Stimulated activated CD4-positive, alpha-beta T cell treated with anti-CD3 and anti-CD28 coated beads, Interleukin-12 subunit alpha, Interleukin-12 subunit beta, amount 100 ng/mL, for 24 hours (primary cell): ENCODE measurements at regions not wholly inside any gene's neighbourhood (a gene's known extent, or its start where the extent isn't known, plus 50 kb on each side); places are given as distances from the start of the nearest gene placed in this dataset.
"Not testable (repeated sequence)": the region's sequence is repeated elsewhere in the genome, so short reads cannot be mapped to it uniquely, and the experiment has no call there.

Experiments used
- DNase-seq, 2 experiments: peaks; one replicate each; pipeline ENCODE4 v3.0.0-alpha.2; 2020; ENCODE audit warnings: low read depth in 2 of 2

DNA sequence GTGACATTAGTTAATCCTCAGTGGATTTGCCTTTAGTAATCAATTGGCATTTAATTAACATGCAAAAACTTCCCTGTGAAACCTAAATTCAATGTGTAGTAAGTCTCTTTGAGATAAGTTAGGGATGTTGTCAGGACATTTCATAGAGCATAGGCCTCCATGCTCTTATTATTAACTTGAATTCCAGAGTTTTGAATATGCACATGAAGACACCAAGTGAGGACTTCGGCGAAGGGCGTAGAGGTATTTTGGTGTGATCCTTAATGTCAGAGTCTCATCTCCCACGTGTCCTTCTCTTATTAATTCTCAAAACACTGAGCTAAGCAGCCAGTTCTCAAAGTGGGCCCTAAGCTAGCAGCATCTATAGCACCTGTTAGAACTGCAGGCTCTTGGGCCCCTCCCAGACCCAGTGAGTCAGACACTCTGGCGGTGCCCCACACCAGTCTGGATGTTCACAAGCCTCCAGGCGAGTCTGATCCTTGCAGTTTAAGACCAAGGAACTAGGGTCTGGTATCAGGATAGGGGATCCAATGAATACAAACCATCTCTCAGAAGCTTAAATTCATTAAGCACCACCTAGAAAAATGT, 292.1 kb downstream of the QKI start:
- DNase-seq: no peak

DNA sequence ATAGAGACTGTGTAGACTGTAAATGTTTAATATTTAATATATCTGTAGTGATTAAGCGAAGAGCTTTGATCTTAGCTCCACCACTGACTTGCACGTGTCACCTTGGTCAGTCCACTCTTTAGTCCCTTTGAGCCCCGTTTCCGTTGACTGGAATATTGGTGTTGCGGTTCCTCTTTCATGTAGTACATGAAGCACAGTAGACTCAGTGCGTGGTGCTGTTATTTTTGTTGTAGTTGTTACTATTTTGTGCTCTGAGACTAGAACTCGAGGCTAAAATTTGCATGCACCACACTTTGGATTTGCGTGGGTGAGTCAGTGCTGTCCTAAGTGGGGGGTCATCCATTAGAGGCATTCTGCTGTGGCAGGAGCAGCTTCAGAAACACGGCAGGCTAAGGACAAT, 291.4 kb downstream of the QKI start:
- no peak for DNase-seq

DNA sequence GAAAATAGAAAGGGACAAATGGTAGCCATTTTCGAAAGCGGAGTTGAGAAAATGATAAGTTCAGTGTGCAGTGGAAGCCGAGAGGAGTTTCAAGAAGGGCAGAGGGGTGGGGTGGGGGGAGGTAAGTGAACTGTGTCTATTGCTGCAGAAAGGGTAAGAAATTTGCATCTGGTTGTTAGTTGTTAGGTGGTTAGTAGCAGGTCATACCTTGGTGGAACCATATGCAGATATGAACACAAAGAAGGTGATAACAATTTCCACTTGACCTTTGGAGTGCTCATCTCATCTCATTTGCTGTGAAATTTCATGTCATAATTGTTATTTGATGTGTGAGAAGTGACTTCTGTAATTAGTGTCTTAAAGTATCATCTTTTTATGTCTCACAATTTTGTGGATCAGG, 288.2 kb downstream of the QKI start:
- no peak for DNase-seq

DNA sequence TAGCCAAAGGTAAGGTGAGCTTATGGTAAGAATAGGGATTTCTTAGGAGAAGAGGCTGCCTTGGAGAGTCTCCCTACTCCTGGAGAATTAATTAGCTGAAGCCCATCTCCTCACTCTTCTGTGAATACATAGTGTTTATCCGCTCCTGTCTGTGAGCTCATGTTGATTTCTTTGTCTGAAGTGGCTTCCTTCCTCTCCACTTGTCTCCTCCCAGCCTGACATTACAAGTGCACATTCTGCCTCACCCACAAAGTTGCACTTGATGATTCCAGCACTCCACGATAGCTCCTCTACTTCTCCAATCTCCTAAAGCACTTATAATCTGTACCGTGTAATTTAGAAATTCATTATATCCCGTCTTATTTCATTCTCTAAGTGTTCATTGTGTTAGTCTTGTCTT, 287.2 kb downstream of the QKI start:
- DNase-seq: no peak

DNA sequence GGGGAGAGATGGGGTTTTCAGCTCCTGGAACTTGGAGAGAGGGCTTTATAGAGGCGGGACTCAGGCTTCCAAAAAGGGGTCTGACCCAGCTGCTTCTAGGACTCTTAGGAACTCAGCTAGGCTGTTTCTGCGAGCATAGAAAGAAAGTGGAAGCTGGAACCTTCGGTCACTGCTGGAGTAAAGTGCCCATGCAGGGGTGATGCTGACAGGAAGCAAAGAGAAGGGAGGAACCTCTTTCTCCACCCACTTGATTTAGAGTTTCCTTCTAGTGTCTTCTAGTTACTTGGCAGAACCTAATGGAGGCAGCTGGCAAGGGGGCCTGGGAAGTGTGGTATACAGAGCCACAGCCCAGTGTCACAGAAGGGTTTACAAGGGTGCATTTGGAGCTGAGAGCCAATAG, 283.6 kb downstream of the QKI start:
- no peak for DNase-seq

DNA sequence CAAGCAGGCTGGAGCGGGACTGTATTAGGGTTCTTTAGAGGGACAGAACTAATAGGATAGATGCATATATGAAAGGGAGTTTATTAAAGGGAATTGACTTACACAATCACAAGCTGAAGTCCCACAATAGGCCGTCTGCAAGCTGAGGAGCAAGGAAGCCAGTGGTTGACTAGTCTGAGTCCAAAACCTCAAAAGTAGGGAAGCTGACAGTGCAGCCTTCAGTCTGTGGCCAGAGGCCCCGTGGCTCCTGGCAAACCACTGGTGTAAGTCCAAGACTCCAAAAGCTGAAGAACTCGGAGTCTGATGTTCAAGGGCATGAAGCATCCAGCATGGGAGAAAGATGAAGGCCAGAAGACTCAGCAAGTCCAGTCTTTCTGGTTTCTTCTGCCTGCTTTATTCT, 281.8 kb downstream of the QKI start:
- DNase-seq: not testable (repeated sequence)

DNA sequence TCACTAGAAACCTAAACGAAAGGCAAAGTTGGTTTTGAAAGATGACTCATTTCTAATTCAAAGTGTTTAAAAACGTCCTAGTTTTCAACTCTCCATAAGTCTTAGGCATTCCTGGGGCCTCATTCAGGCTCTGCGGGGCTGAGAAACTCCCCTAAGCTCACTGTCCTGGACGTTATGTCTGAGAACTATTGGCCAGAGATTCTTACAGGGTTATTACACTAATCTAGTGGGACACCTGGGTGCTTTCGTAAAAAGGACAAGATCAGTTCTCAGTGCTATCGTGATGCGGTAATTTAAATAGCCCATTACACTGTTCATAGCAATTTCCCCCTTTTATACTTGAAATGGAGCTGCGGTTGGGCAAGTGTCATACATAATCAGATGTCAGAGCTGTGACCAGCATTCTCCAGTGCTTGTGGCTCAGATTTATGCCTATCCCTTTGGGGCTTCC, 280.9 kb downstream of the QKI start:
- DNase-seq: no peak

DNA sequence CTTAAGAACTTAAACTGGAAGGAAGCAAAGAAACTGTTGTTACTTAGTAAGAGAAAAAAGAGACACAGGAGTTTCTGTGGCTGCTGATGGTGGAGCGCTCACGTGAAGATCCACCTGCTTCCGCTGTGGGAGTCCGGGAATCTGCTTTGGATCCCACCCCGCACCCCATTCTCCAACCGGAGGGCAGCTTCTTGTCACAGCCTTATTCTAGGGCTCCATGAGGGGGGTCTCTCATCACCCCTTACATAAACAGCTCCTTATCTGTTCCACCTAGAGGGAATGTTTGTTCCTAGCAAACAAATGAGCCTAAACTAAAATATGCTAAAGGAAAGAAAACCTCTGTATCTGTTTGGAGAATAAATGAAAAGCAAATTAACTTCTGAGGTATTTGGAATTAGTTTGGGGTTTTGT, 280.5 kb downstream of the QKI start:
- no peak for DNase-seq

DNA sequence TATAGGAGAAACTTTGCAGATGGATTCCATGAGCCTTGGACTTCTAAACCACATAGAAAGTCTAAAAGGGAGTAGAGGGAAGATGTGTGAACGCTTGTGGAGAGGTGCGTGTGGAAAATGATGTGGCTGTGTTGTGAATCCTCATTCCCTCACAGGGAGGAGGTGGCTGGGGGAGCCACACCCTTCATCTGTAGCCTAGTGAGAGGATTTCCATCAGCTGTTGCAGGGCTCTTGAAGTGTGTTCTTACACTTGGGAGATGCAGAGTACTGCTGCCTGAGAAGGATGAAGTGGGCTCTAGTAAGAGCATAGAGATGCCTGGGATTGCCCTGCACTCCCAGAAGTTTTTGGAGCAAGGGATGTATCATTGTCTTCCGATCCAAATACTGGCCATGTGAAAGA, 279.6 kb downstream of the QKI start:
- no peak for DNase-seq

DNA sequence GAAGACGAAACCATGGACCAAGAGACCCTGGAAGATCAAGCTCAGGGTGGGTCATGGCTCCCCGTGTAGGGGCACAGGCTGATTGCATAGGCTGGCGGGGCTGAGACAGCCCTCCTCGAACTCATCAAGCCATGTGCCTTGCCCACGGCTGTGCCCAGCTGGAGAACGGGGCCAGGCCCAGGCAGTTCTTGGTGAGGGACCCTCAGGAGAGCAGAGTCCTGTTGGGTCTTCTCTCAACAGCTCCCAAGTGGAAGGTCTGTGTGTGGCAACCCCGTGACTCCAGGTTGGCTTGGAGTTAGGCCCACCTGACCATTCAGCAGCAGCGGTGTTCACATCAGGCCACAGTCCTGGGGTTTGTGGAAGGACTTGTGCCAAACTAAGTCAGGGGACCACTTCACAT, 276.5 kb downstream of the QKI start:
- DNase-seq: no peak

DNA sequence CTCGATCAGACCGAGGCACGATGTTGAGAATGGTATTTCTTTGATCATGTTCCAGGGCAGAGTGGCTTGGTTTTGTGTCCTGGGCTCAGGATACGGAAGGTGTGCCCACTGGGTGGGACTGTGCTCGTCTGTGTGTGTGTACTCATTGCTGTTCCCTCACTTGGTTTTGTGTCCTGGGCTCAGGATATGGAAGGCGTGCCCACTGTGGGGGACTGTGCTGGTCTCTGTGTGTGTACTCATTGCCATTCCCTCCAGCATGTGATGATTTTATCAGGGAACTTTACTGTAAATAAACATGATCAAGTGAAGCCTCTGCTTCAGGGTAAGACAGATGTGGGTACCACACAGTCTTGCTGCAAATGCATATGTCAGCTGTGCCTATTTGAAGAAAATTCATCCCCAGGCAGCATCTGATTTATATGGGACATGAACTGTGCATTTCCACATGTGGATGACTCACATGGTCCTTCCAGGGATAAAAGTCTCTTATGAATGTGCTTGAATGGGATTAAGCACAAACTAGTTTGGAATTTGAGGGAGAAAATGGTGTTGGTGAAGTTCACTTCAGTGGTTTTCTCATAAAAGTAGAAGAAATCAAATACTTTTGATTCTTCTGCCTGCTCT, 274.3 kb downstream of the QKI start:
- DNase-seq: no peak

DNA sequence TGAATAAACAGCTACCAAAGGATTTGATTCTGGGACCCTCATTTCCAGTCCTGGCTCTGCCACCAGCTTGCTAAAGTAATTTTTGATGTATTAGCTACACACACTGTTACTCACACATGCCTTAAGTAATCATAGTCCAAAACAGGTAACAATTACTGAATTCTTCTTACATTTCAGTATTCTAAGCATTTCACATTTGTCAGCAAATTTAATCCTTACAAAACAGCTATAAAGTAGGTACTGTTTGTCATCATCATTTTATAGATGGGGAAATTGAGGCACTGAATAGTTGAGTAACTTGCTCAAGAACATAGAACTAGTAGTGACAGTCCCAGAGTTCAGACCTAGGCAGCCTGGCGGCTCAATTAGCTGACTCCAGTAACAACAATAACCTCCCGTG, 272.6 kb downstream of the QKI start:
- DNase-seq: no peak

DNA sequence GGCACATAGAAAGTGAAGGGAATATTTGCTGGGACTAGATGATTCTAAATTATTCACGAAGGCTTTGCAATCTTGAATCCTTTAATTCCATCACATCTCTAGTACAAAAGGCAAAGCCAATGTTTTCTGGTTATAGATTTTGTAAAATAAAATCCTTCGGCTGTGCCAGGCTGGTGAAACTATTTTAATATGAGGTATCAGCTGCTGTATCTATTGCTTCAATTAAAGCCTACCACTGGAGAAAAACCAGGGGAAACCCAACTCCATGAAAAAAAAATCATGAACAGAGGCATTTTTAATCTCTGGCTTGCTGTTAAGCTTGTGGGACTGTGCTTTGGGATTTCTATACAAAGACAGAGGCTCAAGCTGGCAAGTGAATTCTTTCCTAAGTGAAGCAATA, 271.8 kb downstream of the QKI start:
- DNase-seq: no peak

DNA sequence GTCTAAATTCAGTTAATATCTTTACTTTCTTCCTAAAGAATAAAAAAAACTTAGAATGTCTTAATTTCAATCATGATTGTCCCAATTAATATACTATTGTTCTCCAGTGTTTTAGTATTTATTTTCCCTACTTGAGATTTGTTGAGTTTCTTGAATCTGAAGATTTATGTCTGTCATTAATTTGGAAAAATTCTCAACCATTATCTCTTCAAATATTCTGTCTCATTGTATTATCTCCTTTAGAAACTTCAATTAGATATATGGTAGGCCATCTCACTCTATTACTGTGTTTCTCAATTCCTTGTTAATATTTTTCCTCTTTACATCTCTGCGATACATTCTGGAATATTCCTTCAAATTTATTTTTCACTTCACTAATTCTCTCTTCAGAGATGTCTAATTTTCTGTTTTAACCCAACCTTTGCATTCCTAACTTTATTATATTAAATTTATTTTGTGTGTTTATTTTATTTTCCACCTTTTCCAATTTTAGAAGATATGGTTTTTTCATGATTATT, 268.6 kb downstream of the QKI start:
- DNase-seq: no peak

DNA sequence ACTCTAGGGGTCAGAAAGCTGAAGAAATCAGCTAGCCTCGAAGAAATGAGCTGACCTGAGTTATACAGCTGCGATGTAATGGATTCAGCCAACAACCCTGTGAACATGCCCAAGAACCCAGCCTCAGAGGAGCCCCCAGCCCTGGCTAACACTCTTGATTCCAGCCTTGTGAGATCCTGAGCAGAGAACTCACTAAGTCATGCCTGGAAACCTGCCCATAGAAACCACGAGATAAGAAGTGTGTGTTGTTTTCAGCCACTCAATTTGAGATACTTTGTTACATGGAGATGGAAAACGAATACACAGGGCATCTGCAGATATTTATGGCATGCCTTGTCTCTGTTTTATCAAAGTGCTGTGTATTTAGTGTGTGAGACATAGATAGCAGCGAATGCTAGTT, 265.2 kb downstream of the QKI start:
- no peak for DNase-seq

DNA sequence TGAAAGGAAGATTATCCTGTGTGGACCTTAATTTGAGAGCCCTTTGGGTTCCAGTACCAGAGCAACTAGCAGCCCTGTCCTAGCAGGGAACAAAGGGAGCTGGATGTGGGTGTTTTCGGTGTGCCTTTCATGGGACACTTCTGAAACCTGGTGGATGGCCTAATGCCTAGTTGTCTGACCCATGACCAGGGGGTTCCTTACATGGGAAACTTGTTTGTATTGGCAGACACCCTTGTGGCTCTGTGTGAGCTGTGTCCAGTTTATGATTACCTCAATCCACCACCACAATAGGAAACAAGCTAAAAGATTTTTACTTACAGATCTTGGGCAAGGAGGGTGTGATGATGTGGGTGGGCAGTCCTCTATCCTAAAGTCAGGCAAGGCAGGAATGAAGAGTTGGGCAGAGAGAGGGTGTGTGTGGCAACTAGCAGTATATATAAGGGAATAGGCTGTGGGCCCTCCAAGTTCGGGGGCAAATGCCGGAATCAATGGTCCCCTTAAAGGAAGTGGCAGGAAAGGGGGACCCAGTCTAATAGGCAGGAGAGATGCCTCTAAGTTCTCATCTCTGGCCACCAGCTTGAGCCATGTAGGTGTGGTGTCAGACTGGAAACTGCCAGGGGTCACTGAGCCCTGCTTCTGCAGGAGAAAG, 264.6 kb downstream of the QKI start:
- no peak for DNase-seq

DNA sequence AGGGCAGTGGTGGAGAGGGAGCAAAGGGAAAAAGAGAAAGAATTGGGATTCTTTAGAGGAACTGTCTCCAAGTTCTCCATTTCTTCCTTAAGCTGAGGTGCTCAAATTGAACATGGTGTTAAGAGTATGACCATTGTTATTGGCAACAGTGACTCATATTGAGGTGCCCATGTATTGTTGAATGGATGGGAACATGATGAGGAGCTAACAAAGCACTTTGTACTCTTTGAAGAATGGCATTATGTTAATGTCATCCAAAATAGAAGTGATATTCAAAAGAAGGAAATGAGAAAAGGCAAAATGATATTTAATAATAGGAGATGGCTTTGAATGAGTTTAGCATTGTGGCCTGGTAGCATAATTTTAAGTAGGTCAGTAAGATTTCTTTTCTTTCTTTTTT, 261.1 kb downstream of the QKI start:
- no peak for DNase-seq

DNA sequence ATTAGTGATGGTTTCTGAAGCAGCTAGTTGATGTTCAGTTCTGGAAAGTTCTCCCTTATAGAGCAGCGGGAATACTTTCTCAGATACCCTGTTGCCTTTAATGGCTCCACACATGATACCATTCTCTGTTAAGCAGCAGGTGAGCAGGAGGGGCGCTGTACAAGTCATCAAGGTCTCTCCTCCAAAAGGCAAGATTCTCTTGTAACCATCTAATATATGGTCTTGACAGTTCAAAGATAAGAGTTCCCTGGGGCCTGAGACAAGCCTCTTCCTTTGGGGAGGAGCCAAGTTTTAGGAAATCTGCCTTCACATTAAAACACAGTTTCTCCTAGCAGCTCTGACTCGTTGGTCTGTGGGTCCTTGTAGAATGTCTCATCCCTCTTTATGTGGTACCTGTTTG, 258.2 kb downstream of the QKI start:
- no peak for DNase-seq

DNA sequence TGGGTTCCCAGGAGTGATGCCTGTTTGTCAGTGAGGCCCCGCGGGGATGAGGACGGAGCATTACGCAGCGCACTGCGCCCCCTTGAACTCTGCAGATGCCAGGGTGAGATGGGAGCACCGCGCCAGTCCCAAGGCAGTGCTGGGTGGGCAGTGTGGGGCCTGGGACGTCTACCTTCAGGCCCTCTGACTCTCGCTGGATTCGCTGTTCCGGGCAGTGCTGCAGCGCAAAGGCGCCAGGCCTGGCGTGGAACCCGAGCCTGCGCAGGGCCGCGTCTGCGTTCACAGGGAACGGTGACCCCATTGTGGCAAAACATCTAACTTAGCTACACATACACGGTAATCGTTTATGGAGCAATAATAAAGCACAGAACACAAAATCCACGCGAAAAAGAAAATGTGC, 257.3 kb downstream of the QKI start:
- no peak for DNase-seq

DNA sequence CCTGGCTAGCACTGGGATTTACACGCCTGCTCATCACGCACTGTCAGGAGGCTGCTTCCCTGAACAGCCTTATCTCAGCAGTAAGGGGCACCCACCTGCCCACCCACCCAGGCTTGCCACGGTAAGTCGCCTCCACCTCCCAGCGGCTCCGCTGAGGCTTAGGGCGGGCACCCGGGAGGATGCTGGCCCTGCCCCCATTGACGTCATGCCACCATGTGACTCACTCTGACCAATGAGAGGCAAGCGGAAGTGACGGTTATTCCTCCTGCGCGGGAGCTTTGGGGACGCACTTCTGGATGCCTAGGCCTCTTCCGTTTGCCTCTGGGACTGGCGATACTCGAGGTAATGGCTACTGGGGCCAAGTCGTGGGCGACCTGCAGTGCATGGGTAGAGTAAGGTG, 256.8 kb downstream of the QKI start:
- DNase-seq: no peak

DNA sequence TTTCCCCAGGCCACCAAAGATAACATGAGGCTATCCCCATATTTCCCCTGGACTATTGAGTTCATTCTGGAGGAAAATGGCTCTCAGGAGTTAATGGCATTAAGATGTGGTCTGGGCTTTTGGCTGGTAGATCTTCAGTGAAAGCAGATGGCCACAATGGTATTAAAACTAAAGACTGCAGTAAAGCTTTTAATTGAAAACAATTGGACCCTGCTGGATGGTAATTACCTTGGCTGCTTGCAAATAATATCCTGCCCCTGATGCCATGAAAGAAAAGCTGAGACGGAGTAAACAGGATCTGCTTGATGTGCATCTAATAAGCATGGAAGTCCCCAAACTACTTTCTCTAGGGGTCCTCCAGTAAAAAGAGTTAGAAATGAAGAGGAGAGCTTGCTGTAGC, 255.8 kb downstream of the QKI start:
- DNase-seq: no peak

DNA sequence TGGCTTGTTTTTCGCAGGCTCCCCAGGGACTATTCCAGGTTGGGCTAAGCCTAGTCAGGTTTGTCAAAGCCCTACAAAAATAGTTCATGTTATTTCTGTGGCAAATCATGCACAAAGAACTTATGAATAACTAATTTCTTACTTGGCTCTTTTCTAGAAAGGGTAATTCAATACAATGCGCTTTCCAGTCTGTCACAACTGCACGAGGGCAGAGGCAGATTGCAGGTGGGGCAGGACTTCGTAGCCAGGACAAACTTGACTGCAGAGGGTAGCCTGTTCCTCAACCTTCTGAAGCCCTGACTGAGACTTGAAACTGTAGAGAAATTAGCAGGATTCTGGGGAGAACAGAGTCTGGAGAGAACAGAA, 253.5 kb downstream of the QKI start:
- no peak for DNase-seq

DNA sequence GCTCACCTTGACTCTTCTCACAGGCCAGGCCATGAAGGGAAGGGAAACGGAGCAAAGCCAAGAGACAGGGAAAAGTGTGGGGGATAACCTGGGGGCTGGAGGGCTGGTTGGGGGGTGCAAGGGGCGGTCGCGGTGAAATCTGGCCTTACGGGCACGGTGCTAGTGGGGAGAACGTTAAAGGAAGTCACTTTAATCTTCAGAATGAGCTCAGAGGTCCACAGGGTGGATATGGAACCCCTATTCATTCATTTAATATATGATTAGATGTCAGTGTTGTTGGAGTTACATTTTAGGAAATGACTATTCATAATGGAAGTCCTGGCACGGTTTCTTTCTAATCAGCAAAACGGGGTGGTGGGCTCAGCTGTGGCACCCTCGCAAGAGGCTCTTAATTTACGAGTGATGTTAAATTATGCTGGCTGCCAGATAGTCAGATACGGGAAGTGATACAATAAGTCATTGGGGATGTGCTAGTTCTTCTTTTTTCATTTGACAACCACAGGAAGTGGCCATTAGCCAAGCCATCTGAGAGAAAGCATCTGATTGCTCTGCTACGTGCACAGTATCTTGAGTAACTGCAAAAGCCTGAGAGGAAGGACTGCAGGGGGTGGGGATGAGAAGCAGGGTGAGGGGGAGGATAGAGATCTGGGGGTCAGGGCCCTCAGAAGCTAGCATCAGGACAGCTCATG, 253.0 kb downstream of the QKI start:
- no peak for DNase-seq
